GM21515 (cell line): ENCODE measurements at regions not wholly inside any gene's neighbourhood (a gene's known extent, or its start where the extent isn't known, plus 50 kb on each side); places are given as distances from the start of the nearest gene placed in this dataset.
"Not testable (repeated sequence)": the region's sequence is repeated elsewhere in the genome, so short reads cannot be mapped to it uniquely, and the experiment has no call there.

Experiments
- ATAC-seq: cut with Tn5 transposase; IDR thresholded peaks from one replicate; pipeline ENCODE4 v1.9.1; 2021; ENCODE audit not compliant: unreplicated experiment

- ATAC-seq, result no peak
Observed at GRCh38 chr14:96683562-96684289, 113.5 kb upstream of the VRK1 start.

- ATAC-seq, result no peak
Observed at GRCh38 chr14:96686126-96686525, 111.1 kb upstream of the VRK1 start.

- ATAC-seq, result no peak
Observed at GRCh38 chr14:96688629-96689028, 108.6 kb upstream of the VRK1 start.

GRCh38 chr14:96690713-96691383 lies 106.3 kb upstream of the VRK1 start:
- no peak for ATAC-seq

GRCh38 chr14:96693252-96693820 lies 103.8 kb upstream of the VRK1 start:
- no peak for ATAC-seq

GRCh38 chr14:96693987-96694386 lies 103.2 kb upstream of the VRK1 start:
- ATAC-seq, result no peak

- ATAC-seq, result peak; percentile 61
Observed at GRCh38 chr14:96698960-96699539, 98.1 kb upstream of the VRK1 start.

GRCh38 chr14:96699666-96700065 lies 97.5 kb upstream of the VRK1 start:
- no peak for ATAC-seq

GRCh38 chr14:96702831-96703230 lies 94.4 kb upstream of the VRK1 start:
- ATAC-seq, result no peak

GRCh38 chr14:96705422-96706092 lies 91.6 kb upstream of the VRK1 start:
- ATAC-seq, result no peak

- no peak for ATAC-seq
Observed at GRCh38 chr14:96706893-96707292, 90.3 kb upstream of the VRK1 start.

- ATAC-seq, result peak; percentile 89
Observed at GRCh38 chr14:96710060-96710666, 87.0 kb upstream of the VRK1 start.

- ATAC-seq, result no peak
Observed at GRCh38 chr14:96711559-96712267, 85.5 kb upstream of the VRK1 start.

- ATAC-seq, result no peak
Observed at GRCh38 chr14:96713426-96713825, 83.8 kb upstream of the VRK1 start.

- not testable (repeated sequence) for ATAC-seq
Observed at GRCh38 chr14:96714537-96714936, 82.6 kb upstream of the VRK1 start.

GRCh38 chr14:96717116-96717515 lies 80.1 kb upstream of the VRK1 start:
- ATAC-seq, result no peak

GRCh38 chr14:96718407-96718806 lies 78.8 kb upstream of the VRK1 start:
- no peak for ATAC-seq

GRCh38 chr14:96720702-96721101 lies 76.5 kb upstream of the VRK1 start:
- ATAC-seq, result not testable (repeated sequence)

GRCh38 chr14:96722736-96723135 lies 74.4 kb upstream of the VRK1 start:
- ATAC-seq, result no peak

- ATAC-seq, result no peak
Observed at GRCh38 chr14:96723946-96724345, 73.2 kb upstream of the VRK1 start.
